GM18507 (cell line): ENCODE measurements at regions not wholly inside any gene's neighbourhood (a gene's known extent, or its start where the extent isn't known, plus 50 kb on each side); places are given as distances from the start of the nearest gene placed in this dataset.

Source experiments
- DNase-seq: peaks from one replicate; pipeline ENCODE4 v3.0.0; 2011; ENCODE audit warnings: low read depth; ENCODE audit not compliant: insufficient read length; ENCODE audit errors: extremely low spot score
- FAIRE-seq: peaks from 2 replicates; lab custom pipeline; 2011; peaks lifted over from hg19 to GRCh38; lab: Jason Lieb, UNC

DNA sequence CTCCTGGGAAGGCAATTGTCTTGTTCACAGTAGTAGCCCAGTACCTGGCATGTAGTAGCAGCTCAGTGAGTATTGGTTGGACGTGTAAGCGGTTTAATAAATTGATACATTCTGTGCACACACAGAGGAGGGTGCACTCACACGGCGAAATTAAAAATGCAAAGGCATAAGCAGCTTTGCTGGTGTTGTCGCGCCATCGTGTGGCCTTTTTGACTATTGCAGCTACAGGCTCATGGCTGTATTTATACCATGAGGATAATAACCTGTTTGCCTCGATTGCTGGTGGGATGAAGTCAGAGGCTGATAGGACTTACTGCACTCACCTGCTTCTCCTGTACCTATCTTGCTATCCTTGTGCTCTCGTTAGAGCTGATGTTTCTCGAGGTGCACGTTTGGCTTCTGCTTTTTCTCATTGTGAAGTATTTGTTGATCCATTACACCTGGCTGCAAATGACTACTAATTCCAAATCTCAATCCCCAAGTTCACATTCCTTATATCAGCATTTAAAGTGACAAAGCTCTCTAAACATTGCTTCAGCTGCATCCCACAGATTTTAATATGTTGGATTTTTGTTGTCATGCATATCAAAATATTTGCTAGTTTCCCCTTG, 61.5 kb downstream of the TBXT start:
- peak; percentile 4 for DNase-seq
- peak; percentile 77 for FAIRE-seq

DNA sequence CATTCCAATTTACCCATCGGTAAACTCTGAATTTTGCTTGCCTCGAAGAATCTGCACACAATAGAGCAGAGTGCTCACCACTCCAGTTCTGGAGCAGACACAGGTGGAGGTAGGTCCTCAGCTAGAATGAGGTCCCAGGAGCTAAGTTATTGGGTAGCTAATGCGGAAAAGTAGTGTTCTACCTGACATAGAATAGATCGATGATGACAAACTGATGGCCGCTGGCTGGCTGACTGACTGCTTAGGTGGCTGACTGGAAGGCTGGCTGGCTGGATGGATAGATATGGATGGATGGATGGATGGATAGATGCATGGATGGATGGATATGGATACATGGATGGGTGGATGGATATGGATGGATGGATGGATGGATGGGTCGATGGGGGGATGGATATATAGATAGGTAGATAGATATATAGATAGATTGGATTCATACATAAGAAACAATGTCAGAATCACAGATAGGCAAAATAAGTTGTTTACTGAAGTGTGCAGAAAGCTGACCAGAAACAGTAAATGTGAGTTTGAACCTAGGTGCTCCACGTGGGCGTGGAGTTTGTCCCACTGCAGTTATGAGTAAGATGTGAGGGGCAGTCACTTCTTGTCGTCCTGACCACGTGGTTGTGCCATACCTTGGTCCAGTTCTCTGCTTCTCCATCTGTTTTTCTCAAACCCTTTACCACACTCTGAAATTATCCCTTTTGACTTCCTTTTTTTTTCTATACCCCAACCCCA, 62.1 kb downstream of the TBXT start:
- FAIRE-seq (no peak), DNase-seq (no peak)

DNA sequence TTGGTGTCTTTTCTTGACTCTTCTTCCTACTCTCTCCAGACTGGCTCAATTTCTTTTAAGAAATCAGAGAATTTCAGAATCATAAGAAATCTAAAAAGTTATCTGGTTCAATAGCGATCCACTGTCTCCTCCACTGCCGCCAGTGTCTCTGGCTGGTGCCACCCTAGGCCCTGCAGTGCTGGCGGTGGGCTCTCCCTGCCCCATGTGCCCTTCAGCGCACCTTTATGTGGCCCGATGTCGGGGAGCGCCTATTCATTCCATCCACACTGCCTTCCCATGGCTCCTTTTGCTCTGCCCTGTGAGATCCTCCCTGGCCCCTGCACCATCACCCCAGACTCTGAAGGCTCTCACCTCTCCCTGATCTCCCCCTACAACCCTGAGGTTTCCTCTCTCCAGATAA, 62.8 kb downstream of the TBXT start:
- no peak for DNase-seq
- FAIRE-seq: no peak

DNA sequence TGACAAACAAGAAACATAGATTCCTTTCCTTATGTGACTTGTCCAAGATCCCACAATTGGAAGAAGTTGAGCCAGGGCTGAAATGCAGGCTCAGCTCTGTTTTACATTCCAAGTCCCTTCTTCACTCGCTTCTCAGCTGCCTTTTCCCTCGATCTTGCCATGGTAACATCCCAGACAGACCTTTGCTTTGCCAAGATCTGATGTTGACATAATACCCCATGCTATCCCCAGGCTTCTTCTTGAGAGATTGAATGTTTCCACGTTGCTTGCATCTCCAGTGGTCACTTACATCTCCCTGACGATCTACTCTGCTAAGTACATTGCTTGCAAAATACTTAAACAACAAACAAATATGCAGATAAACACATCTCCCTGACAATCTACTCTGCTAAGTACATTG, 63.5 kb downstream of the TBXT start:
- DNase-seq (no peak), FAIRE-seq (no peak)

DNA sequence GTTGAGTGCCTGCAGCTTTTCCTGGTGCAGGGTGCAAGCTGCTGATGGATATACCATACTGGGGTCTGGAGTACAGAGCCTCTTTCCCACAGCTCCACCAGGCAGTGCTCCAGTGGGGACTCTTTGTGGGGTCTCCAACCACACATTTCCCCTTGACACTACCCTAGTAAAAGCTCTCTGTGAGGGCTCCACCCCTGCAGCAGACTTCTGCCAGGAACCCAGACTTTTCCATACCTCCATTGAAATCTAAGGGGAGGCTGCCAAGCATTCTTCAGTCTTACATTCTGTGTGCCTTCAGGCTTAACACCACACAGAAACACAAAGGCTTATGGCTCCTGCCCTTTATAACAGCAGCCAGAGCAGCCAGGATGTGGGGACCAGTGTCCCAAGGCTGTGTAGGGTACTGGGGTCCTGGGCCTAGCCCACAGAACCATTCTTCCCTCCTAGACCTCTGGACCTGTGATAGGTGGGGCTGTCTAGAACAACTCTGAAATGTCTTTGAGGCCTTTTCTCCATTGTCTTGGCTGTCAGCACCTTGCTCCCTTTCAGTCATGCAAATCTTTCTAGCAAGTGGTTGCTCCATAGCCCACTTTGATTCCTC, 65.7 kb downstream of the TBXT start:
- DNase-seq: no peak
- no peak for FAIRE-seq

DNA sequence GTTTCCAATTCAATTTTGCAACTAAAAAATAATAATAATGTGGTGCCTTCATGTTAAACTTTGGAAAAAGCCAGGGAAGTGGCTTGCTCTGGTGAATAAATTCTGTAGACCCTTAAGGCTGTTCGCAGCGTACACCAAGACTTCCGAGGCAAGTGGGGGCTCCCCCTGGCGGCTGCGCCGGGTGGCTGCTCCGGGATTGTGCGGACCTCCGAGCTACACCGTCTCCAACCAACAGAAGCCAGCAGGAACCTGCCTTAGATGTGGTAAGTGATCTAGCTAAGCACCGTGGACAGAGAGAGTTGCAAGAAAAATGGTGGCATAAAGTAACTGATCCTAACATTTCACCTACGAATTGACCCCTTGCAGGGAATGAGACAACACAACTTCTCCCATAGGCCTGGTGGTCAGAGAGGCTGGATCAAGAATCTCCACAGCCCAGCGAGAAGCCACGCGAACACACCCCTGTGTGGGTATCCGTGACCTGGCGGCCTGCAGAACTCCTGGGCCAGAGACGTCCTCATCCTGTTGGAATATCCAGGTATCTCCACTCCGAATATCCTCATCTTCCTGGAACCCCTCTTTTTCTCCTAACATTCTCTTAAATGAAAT, 69.6 kb downstream of the TBXT start:
- peak; percentile 14 for DNase-seq
- FAIRE-seq: peak; percentile 75

DNA sequence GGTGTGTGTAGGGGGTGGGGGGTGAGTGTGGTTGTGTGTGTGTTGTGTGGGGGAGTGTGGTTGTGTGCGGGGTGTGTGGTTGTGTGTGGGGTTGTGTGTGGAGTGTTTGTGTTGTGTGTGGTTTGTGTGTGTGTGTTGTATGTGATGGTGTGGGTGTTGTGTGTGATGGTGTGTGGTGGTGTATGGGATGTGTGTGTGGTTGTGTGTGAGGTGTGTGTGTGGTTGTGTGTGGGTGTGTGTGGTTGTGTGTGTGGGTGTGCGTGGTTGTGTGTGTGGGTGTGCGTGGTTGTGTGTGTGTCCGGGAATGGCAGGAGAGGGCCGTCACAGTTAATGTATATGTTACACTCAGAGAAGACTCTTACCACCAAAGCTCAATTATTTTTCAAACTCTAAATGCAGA, 79.8 kb downstream of the TBXT start:
- DNase-seq (no peak), FAIRE-seq (no peak)

DNA sequence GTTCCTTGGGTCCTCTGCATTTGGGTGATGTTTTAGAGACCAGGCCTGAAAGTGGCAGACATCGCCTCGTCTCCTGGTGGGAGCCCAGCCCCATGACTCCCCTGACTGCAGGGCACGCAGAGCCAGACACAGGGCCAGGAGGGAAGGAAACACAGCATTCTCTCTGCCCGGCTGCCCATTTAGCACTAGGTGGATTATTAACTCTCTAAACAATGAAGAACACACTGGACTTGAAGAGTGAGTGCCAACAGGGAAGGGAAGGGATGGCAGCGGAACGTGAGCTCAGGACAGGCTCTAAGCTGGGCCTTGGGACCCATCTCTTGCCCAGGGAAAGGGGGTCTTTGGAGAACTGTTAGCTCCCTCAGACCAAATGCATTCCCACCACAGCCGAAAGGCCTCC, 80.4 kb downstream of the TBXT start:
- no peak for DNase-seq
- no peak for FAIRE-seq

DNA sequence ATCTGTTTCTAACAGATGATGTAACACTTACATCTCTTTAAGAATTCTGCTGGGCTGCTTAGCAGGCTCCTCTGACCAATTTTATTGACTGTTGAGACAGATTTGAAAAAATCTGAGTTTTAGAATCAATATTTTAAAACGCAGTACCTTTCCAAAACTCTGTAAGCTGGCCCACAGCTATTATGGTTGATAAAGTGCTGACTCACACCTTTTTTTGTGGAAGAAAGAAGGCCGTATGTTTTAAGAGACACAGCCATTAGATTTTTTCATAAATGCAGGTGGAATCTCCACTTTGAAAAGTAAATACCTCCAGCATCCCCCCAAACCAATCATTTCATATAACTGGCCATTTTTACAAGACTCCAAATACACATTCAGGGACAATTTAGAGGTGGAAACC, 82.2 kb downstream of the TBXT start:
- FAIRE-seq (no peak), DNase-seq (no peak)

DNA sequence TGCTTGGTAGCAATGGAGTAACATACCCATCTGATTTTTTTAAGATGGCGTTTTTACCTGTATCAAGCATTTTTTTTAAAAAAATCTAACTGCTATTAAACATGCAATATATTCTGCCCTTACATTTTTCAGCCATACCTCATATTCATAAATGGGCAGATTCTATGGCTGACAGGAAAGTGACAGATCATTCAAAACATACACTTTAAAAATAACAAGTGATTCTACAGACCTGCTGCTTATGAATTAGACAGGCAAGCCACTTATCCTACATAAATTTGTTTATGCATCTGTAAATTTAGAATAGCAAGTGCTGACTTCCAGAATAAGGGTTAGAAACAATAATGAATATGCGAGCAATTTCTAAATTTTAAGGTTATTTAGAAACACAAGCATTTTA, 82.7 kb downstream of the TBXT start:
- DNase-seq (no peak), FAIRE-seq (no peak)

DNA sequence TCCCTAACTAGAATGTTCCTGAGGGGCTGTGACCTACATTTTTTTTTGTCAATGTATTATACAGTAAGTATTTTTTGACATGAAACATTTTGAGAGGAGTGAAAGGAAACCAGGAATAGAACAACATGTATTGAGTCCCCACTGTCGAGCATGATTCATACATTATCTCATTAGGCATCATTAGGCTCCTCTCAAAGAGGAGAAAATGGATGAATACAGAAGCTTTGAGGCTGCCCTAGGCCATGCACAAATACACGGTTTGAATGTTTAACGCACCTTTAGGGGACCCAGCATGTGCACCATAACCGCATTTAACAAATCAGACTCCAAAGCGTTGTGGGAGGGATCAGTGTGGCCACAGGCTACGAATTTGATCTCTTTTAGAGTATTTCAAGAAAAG, 87.8 kb downstream of the TBXT start:
- DNase-seq (no peak), FAIRE-seq (no peak)

DNA sequence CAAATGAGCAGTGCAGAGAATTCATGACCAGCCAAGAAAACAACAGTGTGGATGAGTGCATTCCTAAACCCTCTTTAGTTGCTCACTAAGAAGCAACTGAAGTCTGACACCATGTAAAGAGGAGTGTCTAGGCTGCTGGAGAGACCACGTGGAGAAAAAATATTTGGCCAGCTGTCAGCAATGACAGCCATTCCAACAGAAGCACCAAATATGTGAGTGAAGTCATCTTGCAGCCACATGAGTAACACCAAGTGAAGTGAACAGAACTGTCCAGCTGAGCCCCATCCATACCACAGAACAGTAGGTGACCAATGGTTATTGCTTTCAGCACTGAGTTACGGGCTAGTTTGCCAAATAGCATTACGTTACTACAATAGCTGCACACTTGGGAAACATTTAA, 89.4 kb downstream of the TBXT start:
- DNase-seq (no peak), FAIRE-seq (no peak)

DNA sequence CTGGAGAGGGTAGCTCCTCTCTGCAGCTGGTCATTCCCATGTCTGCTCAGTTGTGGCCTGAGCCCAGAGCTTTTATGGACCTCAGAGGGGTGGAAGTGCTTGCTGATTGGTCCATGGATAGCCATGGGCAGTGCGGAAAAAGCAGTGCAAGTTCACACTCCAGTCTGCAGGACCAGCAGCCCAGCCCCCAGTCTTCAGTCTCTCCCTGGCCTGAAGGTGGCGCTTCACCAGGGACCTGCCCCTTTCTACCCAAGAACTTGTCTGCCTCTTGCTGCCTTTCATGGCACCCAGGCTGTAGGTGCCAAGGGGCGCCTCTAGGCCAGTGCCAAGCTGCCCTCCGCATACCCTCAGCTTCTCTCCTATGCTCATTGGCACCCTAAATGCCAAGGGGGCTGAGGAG, 91.0 kb downstream of the TBXT start:
- DNase-seq (no peak), FAIRE-seq (no peak)

DNA sequence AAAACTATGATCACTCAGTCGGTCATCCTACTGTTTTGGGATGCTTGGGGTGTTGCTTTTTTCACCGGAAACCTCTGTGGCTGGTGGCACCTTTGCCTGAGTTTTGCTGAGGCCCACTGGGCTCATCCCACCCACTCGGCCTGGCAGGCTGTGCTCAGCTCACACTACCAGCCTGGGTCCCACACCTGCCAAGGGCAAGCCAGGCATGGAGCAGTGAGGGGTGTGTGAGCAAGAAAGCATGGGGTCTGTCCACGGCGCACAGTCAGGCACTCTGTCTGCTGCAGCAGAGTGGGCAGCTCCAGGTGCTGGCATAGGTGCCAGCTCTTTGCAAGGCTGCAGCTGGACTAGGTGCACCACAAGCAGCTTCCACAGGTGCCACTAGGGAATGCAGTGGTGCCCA, 91.7 kb downstream of the TBXT start:
- FAIRE-seq (no peak), DNase-seq (no peak)

DNA sequence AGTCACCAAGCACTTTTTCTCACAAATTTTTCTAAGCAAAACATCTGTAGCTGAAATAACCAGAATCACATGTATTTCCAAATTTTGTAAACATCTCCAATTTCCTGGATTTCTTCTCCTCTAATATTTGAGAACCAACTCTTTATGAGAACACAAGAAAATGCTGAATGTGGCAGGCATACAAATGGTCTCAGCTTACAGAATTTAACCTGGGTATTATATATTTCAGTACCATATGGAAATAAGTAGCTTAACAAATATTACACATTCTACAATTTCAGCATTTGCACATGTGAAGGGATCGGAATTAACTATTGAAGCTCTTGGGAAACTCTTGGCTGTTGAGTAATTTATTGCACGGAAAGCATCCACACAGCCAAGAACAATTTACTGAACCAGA, 92.5 kb downstream of the TBXT start:
- no peak for DNase-seq
- no peak for FAIRE-seq

DNA sequence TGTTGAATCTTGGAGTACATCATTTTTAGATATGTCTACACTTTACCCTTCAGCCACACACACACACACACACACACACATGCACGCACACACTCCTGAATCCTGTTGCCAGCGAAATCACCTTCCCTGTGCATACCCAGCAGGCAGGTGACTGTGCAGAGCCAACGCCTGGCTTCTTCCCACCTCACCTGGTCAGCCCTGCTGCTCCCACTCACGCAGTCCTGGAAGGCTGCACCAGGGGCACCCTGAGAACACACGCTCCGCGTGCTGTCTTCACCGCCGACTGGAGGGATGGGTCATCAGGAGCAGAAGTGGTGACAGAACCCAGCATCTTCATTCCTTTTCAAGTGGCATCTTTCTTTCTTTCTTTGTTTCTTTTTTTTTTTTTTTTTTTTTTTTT, 94.6 kb downstream of the TBXT start:
- DNase-seq (no peak), FAIRE-seq (no peak)

DNA sequence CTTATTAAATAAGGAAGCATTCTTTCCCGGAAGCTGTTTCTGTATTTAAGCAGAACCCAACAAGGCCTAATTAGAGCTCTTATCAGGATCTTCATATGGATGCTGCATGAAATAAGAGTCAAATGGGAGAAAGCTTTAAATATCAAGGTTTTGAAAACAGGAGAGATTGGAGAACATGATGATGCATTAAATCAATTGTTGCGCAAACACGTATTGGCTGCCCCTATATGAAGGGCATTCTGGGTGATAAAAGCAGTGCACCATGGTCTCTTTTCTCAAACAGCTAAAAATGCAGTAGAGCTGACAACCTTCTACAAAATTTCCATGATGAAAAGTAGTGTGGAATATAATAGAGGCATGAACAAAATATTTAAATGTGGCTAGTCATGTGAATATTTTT, 98.9 kb downstream of the TBXT start:
- DNase-seq (no peak), FAIRE-seq (no peak)

DNA sequence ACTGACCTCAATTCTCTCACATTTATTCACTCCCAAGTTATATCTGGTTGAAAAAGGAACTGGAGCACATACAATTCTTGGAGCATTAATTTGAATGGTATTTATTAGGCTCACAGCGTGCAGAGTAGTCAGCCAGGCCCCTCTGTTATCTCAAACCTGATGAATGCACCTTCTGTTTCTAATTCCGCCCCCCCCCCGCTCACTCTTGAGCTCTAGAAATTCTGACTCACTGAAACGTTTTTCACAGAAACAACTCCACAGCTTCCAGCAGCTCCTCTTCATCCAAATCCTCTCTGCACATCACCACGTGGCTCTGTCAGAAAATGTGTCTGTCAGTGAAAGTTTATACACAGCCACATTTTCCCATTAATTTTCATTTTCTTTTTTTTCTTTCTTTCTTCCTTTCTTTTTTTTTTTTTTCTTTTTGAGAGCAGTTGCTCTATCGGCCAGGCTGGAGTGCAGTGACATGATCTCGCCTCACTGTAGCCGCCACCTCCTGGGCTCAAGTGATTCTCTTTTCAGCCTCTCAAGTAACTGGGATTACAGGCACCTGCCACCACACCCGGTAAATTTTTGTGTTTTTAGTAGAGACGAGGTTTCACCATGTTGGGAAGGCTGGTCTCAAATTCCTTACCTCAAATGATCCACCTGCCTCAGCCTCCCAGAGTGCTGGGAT, 109.4 kb downstream of the TBXT start:
- no peak for DNase-seq
- no peak for FAIRE-seq

DNA sequence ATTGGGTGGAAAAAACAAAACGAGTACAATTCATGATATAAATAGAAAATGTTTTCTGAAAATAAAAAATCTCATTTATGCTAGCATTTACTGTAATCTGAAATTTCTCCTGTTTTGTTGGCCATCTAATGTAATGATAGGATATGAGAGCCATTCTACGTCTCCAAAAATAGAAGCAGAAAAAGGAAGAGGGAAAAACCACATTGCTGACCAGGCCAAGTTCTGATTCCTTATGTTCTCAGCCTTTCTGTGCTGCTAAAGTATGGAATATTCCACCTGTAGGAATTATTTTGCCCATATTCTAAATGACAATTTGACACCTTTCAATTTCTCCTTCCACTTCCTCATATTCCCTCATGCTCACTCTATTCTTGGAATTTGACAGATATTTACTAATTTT, 110.2 kb downstream of the TBXT start:
- no peak for DNase-seq

DNA sequence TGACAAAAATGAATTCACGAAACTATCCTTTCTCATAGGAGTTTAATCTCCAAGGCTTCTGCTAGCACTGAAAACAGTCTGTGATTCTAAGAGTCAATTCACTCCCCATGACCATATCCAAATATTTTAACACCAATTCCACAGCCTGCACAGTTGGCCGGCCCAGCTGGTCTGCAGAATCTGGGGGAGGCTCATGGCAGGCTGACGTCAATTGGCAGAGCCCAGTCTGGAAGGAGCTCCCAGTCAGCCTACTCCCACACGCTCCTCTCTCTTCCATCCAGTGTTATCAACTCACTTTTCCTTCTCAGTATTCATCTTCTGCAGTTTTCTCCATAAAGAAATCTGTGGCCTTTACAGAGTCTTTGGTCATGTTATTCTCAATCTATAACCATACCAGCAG, 111.0 kb downstream of the TBXT start:
- FAIRE-seq (no peak), DNase-seq (no peak)

More for the DNA sequence above, 110.2 kb downstream of the TBXT start:
- no peak for FAIRE-seq
